HepG2 (cell line): ENCODE measurements at regions not wholly inside any gene's neighbourhood (a gene's known extent, or its start where the extent isn't known, plus 50 kb on each side); places are given as distances from the start of the nearest gene placed in this dataset.

Experiments used
- ATAC-seq: fragments of 200-7000 bp; cut with Tn5 transposase; 3 replicates; pipeline ENCODE4 v1.9.1; 2020; ENCODE audit warnings: mild to moderate bottlenecking, moderate library complexity
- BruUV-seq: library from RNA; stranded (reverse); fragments of 400-500 nt; replicated peaks from 2 replicates; lab custom pipeline; 2021; lab: Mats Ljungman, UMichigan
- CTCF ChIA-PET: fragments of 300-600 bp; formaldehyde crosslinking; extraction: SDS; loops from one replicate; lab custom pipeline; 2021; ENCODE audit warnings: low total read pairs, inconsistent platforms, low intra/inter-chr PET ratio; lab: Yijun Ruan, JAX
- POLR2A ChIA-PET: fragments of 350-600 bp; sonication (Branson Sonifier 250); formaldehyde crosslinking; loops from one replicate; lab custom pipeline; 2020; ENCODE audit warnings: antibody characterized with exemption, inconsistent platforms; lab: Yijun Ruan, JAX
- DNase-seq: peaks from one replicate; pipeline ENCODE4 v3.0.0-alpha.2; 2015; ENCODE audit warnings: low spot score
- FAIRE-seq: peaks from 3 replicates; lab custom pipeline; 2011; peaks lifted over from hg19 to GRCh38; lab: Jason Lieb, UNC
- H2AFZ ChIP-seq: one replicate; pipeline ENCODE4 v1.6.1; 2011; ENCODE audit warnings: low read length, inconsistent platforms
- H3K27ac ChIP-seq: fragments of 300-600 bp; 3 replicates; pipeline ENCODE4 v1.8.0; 2011; ENCODE audit warnings: mixed run types, mild to moderate bottlenecking, mixed read lengths, low read length, inconsistent platforms; ENCODE audit not compliant: insufficient read depth; ENCODE audit errors: extremely low read length
- H3K27me3 ChIP-seq, 2 experiments: fragments of 200-600 bp in 1 of 2; 2 replicates in 1 of 2; 3 replicates in 1 of 2; pipeline versions ENCODE4 v1.6.0 to v1.8.0; 2011; ENCODE audit warnings: low read length in 2 of 2, mild to moderate bottlenecking in 2 of 2, moderate library complexity in 2 of 2, inconsistent platforms in 1 of 2; ENCODE audit not compliant: insufficient read depth in 2 of 2, control insufficient read depth in 1 of 2
- H3K36me3 ChIP-seq, 2 experiments: fragments of 200-600 bp in 1 of 2; replicated peaks in 1 of 2; 2 replicates in 1 of 2; 3 replicates in 1 of 2; pipeline versions ENCODE4 v1.5.1 to v1.8.0; 2011; ENCODE audit warnings: low read length in 2 of 2, inconsistent platforms in 1 of 2; ENCODE audit not compliant: insufficient read depth in 2 of 2, control insufficient read depth in 1 of 2
- H3K4me1 ChIP-seq: 2 replicates; pipeline ENCODE4 v1.5.1; 2012; ENCODE audit warnings: low read length, inconsistent platforms; ENCODE audit not compliant: insufficient read depth
- H3K4me2 ChIP-seq: 2 replicates; pipeline ENCODE4 v1.6.0; 2011; ENCODE audit warnings: low read depth, low read length, inconsistent platforms
- H3K4me3 ChIP-seq, 3 experiments: fragments of 200-600 bp in 1 of 3; sonication (generic), shearing (Covaris generic) in 1 of 3; replicated peaks in 1 of 3; 2 replicates each; pipeline ENCODE4 v1.5.1; 2011 to 2016; ENCODE audit warnings: low read length in 3 of 3, inconsistent platforms in 2 of 3, low read depth in 2 of 3, mild to moderate bottlenecking in 2 of 3, control low read depth in 1 of 3, mixed read lengths in 1 of 3; ENCODE audit not compliant: insufficient read depth in 1 of 3
- H3K79me2 ChIP-seq: one replicate; pipeline ENCODE4 v1.6.1; 2011; ENCODE audit warnings: low read length, inconsistent platforms; ENCODE audit not compliant: insufficient read depth
- H3K9ac ChIP-seq: 2 replicates; pipeline ENCODE4 v1.6.0; 2011; ENCODE audit warnings: mild to moderate bottlenecking, low read depth, low read length, inconsistent platforms; ENCODE audit not compliant: insufficient read depth
- H3K9me3 ChIP-seq: 2 replicates; pipeline ENCODE4 v1.5.1; 2012; ENCODE audit warnings: mild to moderate bottlenecking, low read length
- H4K20me1 ChIP-seq: 2 replicates; pipeline ENCODE4 v1.6.0; 2011; ENCODE audit warnings: inconsistent platforms, mild to moderate bottlenecking, low read length, moderate library complexity; ENCODE audit not compliant: insufficient read depth
- SPEN ChIP-seq: sonication (generic); formaldehyde crosslinking; IDR thresholded peaks from 2 replicates; pipeline ENCODE4 v1.5.1; 2020; ENCODE audit warnings: low read depth, mild to moderate bottlenecking, missing genetic modification reagents
- TFDP2 ChIP-seq: sonication (generic); formaldehyde crosslinking; IDR thresholded peaks from 2 replicates; pipeline ENCODE4 v1.4.0; 2020; ENCODE audit warnings: missing genetic modification reagents
- ZMYM3 ChIP-seq: sonication (generic); formaldehyde crosslinking; IDR thresholded peaks from 2 replicates; pipeline ENCODE4 v1.5.1; 2020; ENCODE audit warnings: mild to moderate bottlenecking, missing genetic modification reagents
- ZNF142 ChIP-seq: sonication (generic); formaldehyde crosslinking; IDR thresholded peaks from 2 replicates; pipeline ENCODE4 v1.4.0; 2020; ENCODE audit warnings: missing genetic modification reagents
- ZNF556 ChIP-seq: sonication (generic); formaldehyde crosslinking; IDR thresholded peaks from 2 replicates; pipeline ENCODE4 v1.4.0; 2020; ENCODE audit warnings: mild to moderate bottlenecking, missing genetic modification reagents, borderline replicate concordance
- ZNF704 ChIP-seq: sonication (generic); formaldehyde crosslinking; IDR thresholded peaks from 2 replicates; pipeline ENCODE4 v1.8.1; 2023; ENCODE audit warnings: mild to moderate bottlenecking, inconsistent platforms, moderate library complexity, missing genetic modification reagents, borderline replicate concordance
- ZNF766 ChIP-seq: sonication (generic); formaldehyde crosslinking; IDR thresholded peaks from 2 replicates; pipeline ENCODE4 v1.5.0; 2020; ENCODE audit warnings: missing genetic modification reagents, borderline replicate concordance
- ZSCAN12 ChIP-seq: sonication (generic); formaldehyde crosslinking; IDR thresholded peaks from 2 replicates; pipeline ENCODE4 v1.9.0; 2021; ENCODE audit warnings: mild to moderate bottlenecking, missing genetic modification reagents
- WGBS: methylation state at CpG from one replicate; pipeline ENCODE4 v1.1.6; 2017; ENCODE audit warnings: low lambda C conversion rate; 5-methylcytosine and 5-hydroxymethylcytosine counted together
- in situ Hi-C: cut with HindIII; loops from 2 replicates; pipeline ENCODE4 v1.10.0; 2017; ENCODE audit warnings: low pct_unique_long_range_greater_than_20kb; ENCODE audit not compliant: extremely low pct_ligation_motif_present
- intact Hi-C: fragments of 100-400 bp; cut with micrococcal nuclease; formaldehyde crosslinking; loops from one replicate; pipeline ENCODE4 v1.10.0; 2022; ENCODE audit not compliant: unreplicated experiment

GRCh38 chr10:120984221-120984620 lies 133.1 kb downstream of the WDR11 start:
- Histone ChIP-seq H3K36me3 (no peaks in the 10 kb centered on the region), H3K27me3 (peaks cover 3 to 16% of the 10 kb centered on the region in 2 experiments), H3K9me3 (peaks cover 7% of the 10 kb centered on the region; the same call in 1 of the 2 replicates), H2AFZ (no peak overlapping the region), H3K4me2 (no peak overlapping the region), H3K27ac (no peak overlapping the region), H3K4me1 (peaks cover 4% of the 10 kb centered on the region), H3K4me3 (no peak overlapping the region), H4K20me1 (no peaks in the 10 kb centered on the region), H3K79me2 (no peaks in the 10 kb centered on the region), H3K9ac (no peak overlapping the region)
- DNase-seq (no peak), ATAC-seq (no peak), FAIRE-seq (no peak)
- in situ Hi-C loops (no loop called here), intact Hi-C loops (no loop called here)
- no peak for TF ChIP-seq ZNF704 (CRISPR knock-in tag)
- TF ChIP-seq ZNF556 = no peak
- no peak for TF ChIP-seq ZMYM3
- TF ChIP-seq SPEN (CRISPR knock-in tag) = no peak
- no peak for TF ChIP-seq ZSCAN12
- no peak for TF ChIP-seq ZNF766 (CRISPR knock-in tag)
- no peak for TF ChIP-seq ZNF142 (CRISPR knock-in tag)
- no peak for TF ChIP-seq TFDP2 (CRISPR knock-in tag)
- WGBS = 0% methylated on average over 2 of the region's 4 CpGs
- BruUV-seq = no TSS peak
- CTCF ChIA-PET = no interaction called here
- POLR2A ChIA-PET = no interaction called here
